Activated CD8-positive, alpha-beta memory T cell treated with anti-CD3 and anti-CD28 coated beads, Interleukin-2, amount 10 ng/mL, durations not matched to agents 7 days and 5 days (primary cell): ENCODE measurements at regions not wholly inside any gene's neighbourhood (a gene's known extent, or its start where the extent isn't known, plus 50 kb on each side); places are given as distances from the start of the nearest gene placed in this dataset.

Experiments
- ATAC-seq: fragments of 150-1000 bp; cut with Tn5 transposase; one replicate; pipeline ENCODE4 v1.10.0; 2021; ENCODE audit warnings: moderate library complexity
- CTCF ChIA-PET: fragments of 350-600 bp; sonication (Branson Sonifier 250); formaldehyde crosslinking; loops from one replicate; lab custom pipeline; 2021; ENCODE audit warnings: antibody characterized with exemption; lab: Charles Lee
- DNase-seq: peaks from one replicate; pipeline ENCODE4 v3.0.0-alpha.2; 2020
- H3K27ac Mint-ChIP-seq: one replicate; pipeline ENCODE4 v1.8.0; 2021; ENCODE audit warnings: mild to moderate bottlenecking, mixed read lengths
- H3K27me3 Mint-ChIP-seq: one replicate; pipeline ENCODE4 v1.8.0; 2021; ENCODE audit warnings: mixed read lengths
- H3K36me3 Mint-ChIP-seq: one replicate; pipeline ENCODE4 v1.8.0; 2021; ENCODE audit warnings: mild to moderate bottlenecking, mixed read lengths
- H3K4me1 Mint-ChIP-seq: one replicate; pipeline ENCODE4 v1.8.0; 2021; ENCODE audit warnings: mixed read lengths
- H3K4me3 Mint-ChIP-seq: one replicate; pipeline ENCODE4 v1.8.0; 2021; ENCODE audit warnings: mild to moderate bottlenecking, moderate library complexity, mixed read lengths
- H3K9me3 Mint-ChIP-seq: one replicate; pipeline ENCODE4 v1.8.0; 2022; ENCODE audit warnings: low read depth, mixed read lengths

DNA sequence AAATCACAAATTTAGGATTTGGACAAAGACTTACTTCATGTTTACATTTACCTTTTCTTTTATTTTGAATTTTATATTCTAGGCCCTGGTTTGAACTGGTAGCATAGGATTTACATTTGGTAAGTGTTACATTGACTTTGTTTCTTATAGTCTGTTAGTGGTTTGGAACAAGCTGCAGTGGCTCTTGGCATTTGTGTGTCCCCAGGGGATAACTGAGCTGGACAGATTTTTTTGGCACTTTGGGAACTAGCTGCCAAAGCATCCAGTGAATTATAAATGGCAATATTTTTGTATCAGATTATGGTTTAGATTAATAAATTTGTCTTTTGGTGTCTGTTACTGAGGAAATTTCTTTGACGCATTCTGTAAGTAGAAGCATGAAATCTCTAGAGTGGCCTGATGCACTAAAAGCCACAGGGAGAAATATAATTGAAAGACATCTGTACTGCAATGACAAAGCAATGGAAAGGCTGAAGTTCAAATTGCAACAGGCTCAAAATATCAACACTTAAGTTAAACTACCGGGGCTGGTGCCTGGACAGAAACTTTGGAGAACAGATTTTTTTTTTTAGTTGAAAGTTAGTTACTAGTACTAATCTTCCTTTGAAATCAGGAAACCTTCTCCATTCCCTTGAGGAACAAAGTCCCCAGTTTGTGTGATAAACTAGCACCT lies 107.6 kb upstream of the PLCXD3 start:
- H3K36me3 Mint-ChIP-seq, result no peaks in the 10 kb centered on the region
- CTCF ChIA-PET, result interaction anchor here (0.6 kb wide), 1 partner anchor 633 kb away, joined by 3 read pairs; no protein-coding TSS in a partner anchor
- H3K9me3 Mint-ChIP-seq, result no peaks in the 10 kb centered on the region
- H3K4me3 Mint-ChIP-seq, result no peak overlapping the region
- no peak overlapping the region for H3K27ac Mint-ChIP-seq
- H3K27me3 Mint-ChIP-seq, result no peaks in the 10 kb centered on the region
- no peak for DNase-seq
- ATAC-seq, result no peak
- no peaks in the 10 kb centered on the region for H3K4me1 Mint-ChIP-seq

DNA sequence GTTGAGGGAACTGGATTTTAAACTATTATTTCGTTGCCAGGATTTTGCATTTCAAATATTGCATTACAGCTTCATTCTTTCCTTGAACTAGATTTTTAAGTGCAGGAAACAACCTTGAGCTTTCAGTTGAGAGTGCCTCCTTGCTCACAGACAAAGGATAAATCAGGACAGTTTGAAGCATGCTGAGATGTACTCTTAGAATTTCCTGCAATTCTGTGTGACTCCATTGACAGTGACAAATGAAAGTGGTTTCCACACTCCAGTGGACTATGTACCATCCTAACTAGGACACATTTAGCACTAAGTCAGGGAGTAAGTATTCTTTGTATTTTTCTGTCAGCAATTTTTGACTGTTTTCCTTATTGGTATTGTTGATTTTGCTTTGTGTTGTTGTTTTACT lies 100.0 kb upstream of the PLCXD3 start:
- CTCF ChIA-PET, result no interaction called here
- no peaks in the 10 kb centered on the region for H3K9me3 Mint-ChIP-seq
- H3K27ac Mint-ChIP-seq, result no peak overlapping the region
- ATAC-seq, result no peak
- no peak for DNase-seq
- no peak overlapping the region for H3K4me3 Mint-ChIP-seq
- H3K27me3 Mint-ChIP-seq, result no peaks in the 10 kb centered on the region
- no peaks in the 10 kb centered on the region for H3K4me1 Mint-ChIP-seq
- no peaks in the 10 kb centered on the region for H3K36me3 Mint-ChIP-seq

DNA sequence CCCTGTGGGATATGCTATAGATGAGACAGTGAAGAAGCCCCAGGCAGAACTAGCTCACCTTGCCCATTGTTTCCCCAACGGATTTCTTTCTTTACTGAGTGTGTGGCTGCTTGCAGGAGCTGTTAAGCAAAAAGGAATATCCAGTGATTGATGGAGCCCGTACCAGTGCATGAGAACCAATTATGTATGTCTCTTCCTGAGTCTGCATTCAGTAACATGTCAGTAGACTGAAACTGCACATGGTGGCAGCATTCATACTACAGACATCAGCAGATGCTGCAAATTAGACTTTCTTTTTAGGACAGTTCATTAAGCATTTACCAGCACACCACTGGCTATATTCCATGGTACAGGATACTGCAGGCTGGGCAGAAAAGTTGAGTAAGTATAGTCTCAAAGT lies 90.3 kb upstream of the PLCXD3 start:
- H3K36me3 Mint-ChIP-seq, result no peaks in the 10 kb centered on the region
- no peak for ATAC-seq
- DNase-seq, result no peak
- no peaks in the 10 kb centered on the region for H3K9me3 Mint-ChIP-seq
- no peaks in the 10 kb centered on the region for H3K27me3 Mint-ChIP-seq
- no peak overlapping the region for H3K27ac Mint-ChIP-seq
- H3K4me3 Mint-ChIP-seq, result no peak overlapping the region
- no peaks in the 10 kb centered on the region for H3K4me1 Mint-ChIP-seq
- CTCF ChIA-PET, result no interaction called here

DNA sequence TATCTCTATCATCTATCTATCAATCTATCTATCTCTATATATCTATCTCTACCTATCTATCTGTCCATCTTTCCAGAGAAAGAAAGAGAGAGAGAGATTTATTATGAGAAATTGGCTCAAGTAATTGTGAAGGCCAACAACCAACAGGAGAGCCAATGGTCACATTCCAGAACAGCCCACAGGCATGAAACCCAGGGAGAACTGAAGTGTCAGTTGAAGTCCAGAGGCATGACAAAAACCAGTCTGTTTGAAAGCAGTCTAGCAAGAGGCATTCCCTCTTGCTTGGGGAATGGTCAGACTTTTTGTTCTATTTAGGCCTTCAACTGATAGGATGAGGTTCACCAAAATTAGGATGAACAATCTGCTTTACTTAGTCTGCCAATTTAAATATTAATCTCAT lies 87.6 kb upstream of the PLCXD3 start:
- no peaks in the 10 kb centered on the region for H3K36me3 Mint-ChIP-seq
- H3K9me3 Mint-ChIP-seq, result no peaks in the 10 kb centered on the region
- CTCF ChIA-PET, result no interaction called here

DNA sequence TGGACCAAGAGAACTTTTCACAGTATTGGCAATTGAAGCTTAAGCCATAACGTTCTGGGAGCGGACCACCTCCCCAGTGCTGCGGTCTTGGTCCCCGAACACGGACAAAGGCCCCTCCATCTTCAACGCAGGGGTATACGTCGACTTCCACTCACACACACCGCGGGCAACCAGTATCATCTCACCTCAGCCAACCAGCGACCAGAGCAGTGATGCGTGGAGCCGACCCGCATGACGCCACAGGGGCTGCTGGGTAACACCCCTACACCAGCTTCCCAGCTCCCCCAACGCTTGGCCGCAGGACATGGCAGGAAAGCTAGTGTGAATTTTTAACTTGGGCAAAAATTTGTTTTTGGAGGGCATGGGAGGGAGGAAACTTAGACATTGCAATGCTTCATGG lies 77.3 kb upstream of the PLCXD3 start:
- CTCF ChIA-PET, result no interaction called here
- ATAC-seq (no peak), DNase-seq (no peak)
- no peak overlapping the region for H3K4me3 Mint-ChIP-seq
- H3K27me3 Mint-ChIP-seq, result no peaks in the 10 kb centered on the region
- no peaks in the 10 kb centered on the region for H3K9me3 Mint-ChIP-seq
- no peak overlapping the region for H3K27ac Mint-ChIP-seq
- H3K4me1 Mint-ChIP-seq, result no peaks in the 10 kb centered on the region
- H3K36me3 Mint-ChIP-seq, result no peaks in the 10 kb centered on the region

More for the DNA sequence above, 87.6 kb upstream of the PLCXD3 start:
- Mint-ChIP-seq H3K4me1 (no peaks in the 10 kb centered on the region), H3K27ac (no peak overlapping the region), H3K4me3 (no peak overlapping the region), H3K27me3 (no peaks in the 10 kb centered on the region)
- no peak for DNase-seq
- no peak for ATAC-seq

DNA sequence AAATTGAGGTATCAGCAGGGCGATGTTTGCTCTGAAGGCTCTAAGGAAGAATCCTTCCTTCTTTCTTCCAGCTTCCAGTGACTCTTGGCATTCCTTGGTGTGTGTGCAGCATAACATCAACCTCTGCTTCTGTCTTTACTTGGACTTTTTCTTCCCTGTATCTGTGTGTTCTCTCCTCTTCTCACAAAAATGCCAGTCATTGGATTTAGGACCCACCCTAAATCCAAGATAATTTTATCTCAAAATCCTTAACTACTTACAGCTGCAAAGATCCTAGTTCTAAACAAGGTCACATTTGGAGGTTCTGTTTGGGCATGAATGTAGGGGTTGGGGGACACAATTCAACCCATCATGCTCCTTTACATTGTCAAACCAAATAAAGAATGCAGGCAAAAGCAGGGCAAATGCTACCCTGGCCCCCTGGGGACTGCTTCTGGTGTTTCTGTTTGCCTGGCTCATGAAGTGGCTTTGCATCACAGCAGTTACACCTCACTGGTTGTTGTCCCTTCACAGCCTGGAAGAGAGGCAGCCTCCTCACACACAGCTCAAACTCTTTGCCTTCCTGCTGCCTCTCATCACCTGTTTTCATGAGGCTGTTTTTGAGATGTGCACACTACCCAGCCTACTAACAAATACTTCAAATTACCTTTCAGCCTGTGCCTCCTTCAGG lies 64.8 kb upstream of the PLCXD3 start:
- Mint-ChIP-seq H3K36me3 (no peaks in the 10 kb centered on the region), H3K9me3 (no peaks in the 10 kb centered on the region), H3K4me3 (no peak overlapping the region), H3K27ac (no peak overlapping the region), H3K4me1 (no peaks in the 10 kb centered on the region), H3K27me3 (no peaks in the 10 kb centered on the region)
- CTCF ChIA-PET, result no interaction called here
- no peak for DNase-seq
- ATAC-seq, result no peak

DNA sequence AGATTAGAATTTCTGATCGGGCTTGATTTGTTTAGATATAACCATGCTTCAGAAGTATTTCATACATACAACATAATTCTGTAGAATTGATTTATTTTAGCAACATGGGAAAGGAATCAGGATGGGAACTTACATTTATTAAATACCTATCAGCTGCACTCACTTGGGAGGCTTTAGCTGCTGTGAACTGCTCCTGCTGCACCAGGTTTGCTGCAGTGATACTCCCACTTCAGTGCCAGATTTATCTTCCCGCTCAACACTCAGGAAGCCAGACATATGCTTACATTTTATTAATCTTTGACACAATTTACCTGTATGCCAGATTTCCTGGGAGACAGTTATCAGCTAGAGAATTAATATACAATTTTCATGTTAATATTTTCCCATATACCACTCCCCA lies 64.0 kb upstream of the PLCXD3 start:
- H3K27me3 Mint-ChIP-seq, result no peaks in the 10 kb centered on the region
- H3K4me3 Mint-ChIP-seq, result no peak overlapping the region
- CTCF ChIA-PET, result no interaction called here
- no peaks in the 10 kb centered on the region for H3K9me3 Mint-ChIP-seq
- no peak for DNase-seq
- H3K4me1 Mint-ChIP-seq, result no peaks in the 10 kb centered on the region
- no peak for ATAC-seq
- no peaks in the 10 kb centered on the region for H3K36me3 Mint-ChIP-seq
- H3K27ac Mint-ChIP-seq, result no peak overlapping the region
